Neural cell (in vitro differentiated cells): ENCODE measurements at regions not wholly inside any gene's neighbourhood (a gene's known extent, or its start where the extent isn't known, plus 50 kb on each side); places are given as distances from the start of the nearest gene placed in this dataset.

Experiments used
- H2AFZ ChIP-seq: fragments of 200-600, 300-800 bp; sonication (generic), shearing (Covaris generic); 2 replicates; pipeline ENCODE4 v1.6.0; 2014; ENCODE audit warnings: low read depth, mild to moderate bottlenecking, antibody characterized with exemption, low read length, moderate library complexity
- H3F3A ChIP-seq: fragments of 200-600 bp; shearing (Covaris generic); 2 replicates; pipeline ENCODE4 v1.6.1; 2016; ENCODE audit warnings: mild to moderate bottlenecking, moderate library complexity, mixed read lengths, antibody characterized with exemption, low read length; ENCODE audit not compliant: insufficient read depth, poor library complexity, severe bottlenecking
- H3K27ac ChIP-seq: fragments of 200-600, 300-800 bp; sonication (generic), shearing (Covaris generic); 2 replicates; pipeline ENCODE4 v1.5.1; 2014; ENCODE audit warnings: mild to moderate bottlenecking, low read length, moderate library complexity
- H3K27me3 ChIP-seq: fragments of 300-800, 200-600 bp; sonication (generic), shearing (Covaris generic); 2 replicates; pipeline ENCODE4 v1.6.0; 2014; ENCODE audit warnings: mild to moderate bottlenecking, low read depth, low read length, moderate library complexity; ENCODE audit not compliant: insufficient read depth
- H3K36me3 ChIP-seq: fragments of 300-800, 200-600 bp; sonication (generic), shearing (Covaris generic); 2 replicates; pipeline ENCODE4 v1.5.1; 2014; ENCODE audit warnings: mild to moderate bottlenecking, antibody characterized with exemption, low read length, moderate library complexity; ENCODE audit not compliant: insufficient read depth
- H3K4me2 ChIP-seq: fragments of 300-800, 200-600 bp; sonication (generic), shearing (Covaris generic); 2 replicates; pipeline ENCODE4 v1.6.0; 2014; ENCODE audit warnings: mild to moderate bottlenecking, low read length
- H3K4me3 ChIP-seq: fragments of 300-800, 200-600 bp; sonication (generic), shearing (Covaris generic); 2 replicates; pipeline ENCODE4 v1.5.1; 2014; ENCODE audit warnings: mild to moderate bottlenecking, low read length, moderate library complexity
- H3K79me2 ChIP-seq: fragments of 200-600 bp; shearing (Covaris generic); replicated peaks from 2 replicates; pipeline ENCODE4 v1.6.0; 2014; ENCODE audit warnings: mild to moderate bottlenecking, low read length, moderate library complexity; ENCODE audit not compliant: insufficient read depth
- H3K9ac ChIP-seq: fragments of 300-800, 200-600 bp; sonication (generic), shearing (Covaris generic); 2 replicates; pipeline ENCODE4 v1.6.1; 2016; ENCODE audit warnings: mild to moderate bottlenecking, low read length, mixed read lengths
- H3K9me2 ChIP-seq: fragments of 200-600 bp; shearing (Covaris generic); 2 replicates; pipeline ENCODE4 v1.6.1; 2016; ENCODE audit warnings: mild to moderate bottlenecking, low read length, mixed read lengths; ENCODE audit not compliant: insufficient read depth
- H3K9me3 ChIP-seq: fragments of 200-600, 300-800 bp; sonication (generic), shearing (Covaris generic); 2 replicates; pipeline ENCODE4 v1.6.1; 2016; ENCODE audit warnings: mild to moderate bottlenecking, mixed run types, low read length, moderate library complexity, mixed read lengths
- H4K20me1 ChIP-seq: fragments of 200-600 bp; shearing (Covaris generic); 2 replicates; pipeline ENCODE4 v1.6.1; 2016; ENCODE audit warnings: mild to moderate bottlenecking, mixed run types; ENCODE audit not compliant: insufficient read depth
- EP300 ChIP-seq: fragments of 450-650 bp; conservative IDR thresholded peaks from 2 replicates; pipeline ENCODE4 v1.6.1; 2014; ENCODE audit warnings: antibody characterized with exemption, mild to moderate bottlenecking, moderate library complexity; ENCODE audit not compliant: poor library complexity, severe bottlenecking
- EZH2 ChIP-seq: fragments of 200-600, 300-800 bp; shearing (Covaris generic), sonication (generic); IDR thresholded peaks from 2 replicates; pipeline ENCODE4 v1.6.1; 2014; ENCODE audit warnings: antibody characterized with exemption, low read length, borderline replicate concordance, mild to moderate bottlenecking; ENCODE audit not compliant: insufficient read depth, poor library complexity, severe bottlenecking
- MXI1 ChIP-seq: fragments of 450-650 bp; conservative IDR thresholded peaks from 2 replicates; pipeline ENCODE4 v1.6.1; 2014; ENCODE audit warnings: antibody characterized with exemption, mild to moderate bottlenecking; ENCODE audit not compliant: poor library complexity, severe bottlenecking
- POLR2AphosphoS5 ChIP-seq: IDR thresholded peaks from 2 replicates; pipeline ENCODE4 v1.6.1; 2012
- RAD21 ChIP-seq: fragments of 450-650 bp; conservative IDR thresholded peaks from 2 replicates; pipeline ENCODE4 v1.6.1; 2014; ENCODE audit warnings: antibody characterized with exemption, mild to moderate bottlenecking, moderate library complexity
- SMC3 ChIP-seq: fragments of 450-650 bp; conservative IDR thresholded peaks from 2 replicates; pipeline ENCODE4 v1.6.1; 2014; ENCODE audit warnings: antibody characterized with exemption, mild to moderate bottlenecking, moderate library complexity; ENCODE audit not compliant: poor library complexity
- TAF1 ChIP-seq: IDR thresholded peaks from 2 replicates; pipeline ENCODE4 v1.6.1; 2012; ENCODE audit warnings: low read depth
- TF ChIP-seq, protein P1 (sequence below): IDR thresholded peaks from 2 replicates; pipeline ENCODE4 v1.6.1; 2012; ENCODE audit warnings: borderline replicate concordance
- TF ChIP-seq, protein P2 (sequence below): fragments of 450-650 bp; IDR thresholded peaks from 2 replicates; pipeline ENCODE4 v1.5.1; 2014; ENCODE audit warnings: antibody characterized with exemption, mild to moderate bottlenecking, moderate library complexity; ENCODE audit not compliant: poor library complexity, severe bottlenecking

DNA sequence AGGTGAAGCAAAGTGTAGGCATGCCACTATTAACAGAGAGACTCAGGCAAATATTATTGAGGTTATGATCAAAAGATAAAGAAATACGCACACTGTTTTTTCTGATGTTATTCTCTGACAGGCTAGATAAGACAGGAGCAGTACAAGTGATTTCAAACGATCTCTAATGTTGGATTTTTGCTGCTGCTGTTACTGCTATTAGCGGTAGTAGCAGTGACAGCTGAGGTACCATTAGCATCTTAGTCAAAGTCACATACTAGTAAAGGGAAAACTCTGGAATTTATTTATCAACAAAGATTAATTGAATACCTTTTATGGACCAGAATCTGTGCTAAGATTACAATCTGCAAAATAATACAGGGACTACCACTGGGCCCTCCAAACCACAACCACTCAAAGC, 362.4 kb upstream of the CDH6 start:
- Histone ChIP-seq H3K9ac (peak overlapping the region; percentile 7), H3K9me2 (no peaks in the 10 kb centered on the region), H3K27me3 (no peaks in the 10 kb centered on the region), H3K36me3 (no peaks in the 10 kb centered on the region), H3K79me2 (no peaks in the 10 kb centered on the region), H2AFZ (no peak overlapping the region), H3K4me3 (peak overlapping the region; percentile 15), H3K27ac (peak overlapping the region; percentile 60), H3F3A (no peaks in the 10 kb centered on the region), H3K4me2 (peak overlapping the region; percentile 35), H3K9me3 (no peaks in the 10 kb centered on the region), H4K20me1 (no peaks in the 10 kb centered on the region)
- TF ChIP-seq, protein P1, sequence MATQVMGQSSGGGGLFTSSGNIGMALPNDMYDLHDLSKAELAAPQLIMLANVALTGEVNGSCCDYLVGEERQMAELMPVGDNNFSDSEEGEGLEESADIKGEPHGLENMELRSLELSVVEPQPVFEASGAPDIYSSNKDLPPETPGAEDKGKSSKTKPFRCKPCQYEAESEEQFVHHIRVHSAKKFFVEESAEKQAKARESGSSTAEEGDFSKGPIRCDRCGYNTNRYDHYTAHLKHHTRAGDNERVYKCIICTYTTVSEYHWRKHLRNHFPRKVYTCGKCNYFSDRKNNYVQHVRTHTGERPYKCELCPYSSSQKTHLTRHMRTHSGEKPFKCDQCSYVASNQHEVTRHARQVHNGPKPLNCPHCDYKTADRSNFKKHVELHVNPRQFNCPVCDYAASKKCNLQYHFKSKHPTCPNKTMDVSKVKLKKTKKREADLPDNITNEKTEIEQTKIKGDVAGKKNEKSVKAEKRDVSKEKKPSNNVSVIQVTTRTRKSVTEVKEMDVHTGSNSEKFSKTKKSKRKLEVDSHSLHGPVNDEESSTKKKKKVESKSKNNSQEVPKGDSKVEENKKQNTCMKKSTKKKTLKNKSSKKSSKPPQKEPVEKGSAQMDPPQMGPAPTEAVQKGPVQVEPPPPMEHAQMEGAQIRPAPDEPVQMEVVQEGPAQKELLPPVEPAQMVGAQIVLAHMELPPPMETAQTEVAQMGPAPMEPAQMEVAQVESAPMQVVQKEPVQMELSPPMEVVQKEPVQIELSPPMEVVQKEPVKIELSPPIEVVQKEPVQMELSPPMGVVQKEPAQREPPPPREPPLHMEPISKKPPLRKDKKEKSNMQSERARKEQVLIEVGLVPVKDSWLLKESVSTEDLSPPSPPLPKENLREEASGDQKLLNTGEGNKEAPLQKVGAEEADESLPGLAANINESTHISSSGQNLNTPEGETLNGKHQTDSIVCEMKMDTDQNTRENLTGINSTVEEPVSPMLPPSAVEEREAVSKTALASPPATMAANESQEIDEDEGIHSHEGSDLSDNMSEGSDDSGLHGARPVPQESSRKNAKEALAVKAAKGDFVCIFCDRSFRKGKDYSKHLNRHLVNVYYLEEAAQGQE, result peak; percentile 61
- TF ChIP-seq POLR2AphosphoS5 (peak; percentile 65), MXI1 (no peak), EZH2 (no peak), RAD21 (no peak), EP300 (peak; percentile 86), SMC3 (peak; percentile 20), TAF1 (no peak)
- TF ChIP-seq, protein P2, sequence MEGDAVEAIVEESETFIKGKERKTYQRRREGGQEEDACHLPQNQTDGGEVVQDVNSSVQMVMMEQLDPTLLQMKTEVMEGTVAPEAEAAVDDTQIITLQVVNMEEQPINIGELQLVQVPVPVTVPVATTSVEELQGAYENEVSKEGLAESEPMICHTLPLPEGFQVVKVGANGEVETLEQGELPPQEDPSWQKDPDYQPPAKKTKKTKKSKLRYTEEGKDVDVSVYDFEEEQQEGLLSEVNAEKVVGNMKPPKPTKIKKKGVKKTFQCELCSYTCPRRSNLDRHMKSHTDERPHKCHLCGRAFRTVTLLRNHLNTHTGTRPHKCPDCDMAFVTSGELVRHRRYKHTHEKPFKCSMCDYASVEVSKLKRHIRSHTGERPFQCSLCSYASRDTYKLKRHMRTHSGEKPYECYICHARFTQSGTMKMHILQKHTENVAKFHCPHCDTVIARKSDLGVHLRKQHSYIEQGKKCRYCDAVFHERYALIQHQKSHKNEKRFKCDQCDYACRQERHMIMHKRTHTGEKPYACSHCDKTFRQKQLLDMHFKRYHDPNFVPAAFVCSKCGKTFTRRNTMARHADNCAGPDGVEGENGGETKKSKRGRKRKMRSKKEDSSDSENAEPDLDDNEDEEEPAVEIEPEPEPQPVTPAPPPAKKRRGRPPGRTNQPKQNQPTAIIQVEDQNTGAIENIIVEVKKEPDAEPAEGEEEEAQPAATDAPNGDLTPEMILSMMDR, result no peak

DNA sequence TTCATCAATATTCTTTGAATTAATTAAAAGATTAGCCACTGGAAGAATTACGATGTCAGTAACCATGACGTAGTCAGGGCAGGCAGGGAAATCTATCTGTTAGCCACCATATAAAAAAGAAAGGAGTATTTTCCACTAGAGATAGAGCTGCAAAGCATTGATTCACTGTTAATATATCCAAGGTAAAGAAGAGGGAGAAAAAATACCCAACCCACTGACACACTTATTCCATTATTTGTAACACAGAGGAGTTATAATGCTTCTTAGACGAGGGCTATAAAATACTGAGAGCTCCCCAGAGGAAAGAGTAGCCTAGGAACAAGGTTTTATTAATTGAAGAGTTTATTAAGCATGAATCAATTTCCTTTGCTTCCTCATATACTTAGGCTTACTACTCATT, 382.2 kb upstream of the CDH6 start:
- H3K4me3 ChIP-seq, result no peak overlapping the region
- H4K20me1 ChIP-seq, result no peaks in the 10 kb centered on the region
- no peaks in the 10 kb centered on the region for H3K79me2 ChIP-seq
- H3K4me2 ChIP-seq, result no peak overlapping the region
- no peaks in the 10 kb centered on the region for H3F3A ChIP-seq
- H3K9ac ChIP-seq, result no peak overlapping the region
- H3K9me3 ChIP-seq, result no peaks in the 10 kb centered on the region
- H3K9me2 ChIP-seq, result no peaks in the 10 kb centered on the region
- no peak overlapping the region for H3K27ac ChIP-seq
- no peak overlapping the region for H2AFZ ChIP-seq
- no peak for TF ChIP-seq EZH2
- TF ChIP-seq, protein P1, result no peak
- TF ChIP-seq EP300, result no peak
- TF ChIP-seq RAD21, result no peak
- TF ChIP-seq MXI1, result no peak
- TF ChIP-seq, protein P2, result no peak
- TF ChIP-seq TAF1, result no peak
- H3K27me3 ChIP-seq, result no peaks in the 10 kb centered on the region
- H3K36me3 ChIP-seq, result no peaks in the 10 kb centered on the region
